ENCODE measurements at regions not wholly inside any gene's neighbourhood (a gene's known extent, or its start where the extent isn't known, plus 50 kb on each side); places are given as distances from the start of the nearest gene placed in this dataset.

DNA sequence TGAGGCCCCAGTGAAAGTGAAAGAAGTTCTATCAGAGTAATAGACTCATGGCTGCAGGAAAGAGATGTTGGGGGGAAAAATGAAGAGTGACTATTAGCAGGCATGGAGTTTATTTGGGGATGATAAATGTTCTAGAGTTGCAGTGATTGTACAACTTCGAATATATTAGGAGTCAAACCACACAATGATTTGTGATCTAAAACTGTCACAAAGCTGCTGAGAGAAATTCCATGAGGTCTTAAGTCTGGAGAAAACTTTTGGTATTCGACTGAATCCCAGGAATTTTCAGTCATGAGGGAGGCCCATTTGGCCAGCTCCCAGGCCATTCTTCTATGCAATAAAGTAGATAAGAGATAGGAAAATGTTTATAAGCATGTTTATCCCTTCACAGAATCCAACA is 55.9 kb upstream of the UNC5B start:
- Mint-ChIP-seq H3K27ac (no peak overlapping the region), H3K4me3 (no peak overlapping the region), H3K9me3 (no peaks in the 10 kb centered on the region), H3K27me3 (no peaks in the 10 kb centered on the region), H3K4me1 (no peaks in the 10 kb centered on the region), H3K36me3 (no peaks in the 10 kb centered on the region)
- CTCF ChIA-PET: no interaction called here
- no peak for DNase-seq

DNA sequence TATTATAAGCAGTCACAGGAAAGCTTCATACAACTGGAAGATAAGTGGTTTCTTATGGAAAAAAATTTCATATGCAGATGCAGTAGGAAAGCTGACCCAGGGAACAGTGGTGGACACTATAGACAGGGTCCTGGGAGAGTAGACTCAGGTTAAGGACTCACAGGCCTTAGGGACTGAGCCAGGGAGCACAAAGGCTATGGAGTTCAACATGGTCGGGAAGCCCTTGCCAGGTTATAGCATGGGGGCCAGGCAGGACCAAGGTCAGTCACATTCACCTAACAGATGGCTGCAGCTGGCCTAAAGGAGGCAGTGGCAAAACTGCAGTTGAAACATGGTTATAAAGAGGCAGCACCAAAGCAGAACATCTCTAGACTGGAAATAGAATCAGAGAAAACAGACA is 54.9 kb upstream of the UNC5B start:
- Mint-ChIP-seq H3K36me3 (no peaks in the 10 kb centered on the region), H3K9me3 (no peaks in the 10 kb centered on the region), H3K4me3 (no peak overlapping the region), H3K27me3 (no peaks in the 10 kb centered on the region), H3K27ac (no peak overlapping the region), H3K4me1 (no peaks in the 10 kb centered on the region)
- CTCF ChIA-PET: no interaction called here
- no peak for DNase-seq

DNA sequence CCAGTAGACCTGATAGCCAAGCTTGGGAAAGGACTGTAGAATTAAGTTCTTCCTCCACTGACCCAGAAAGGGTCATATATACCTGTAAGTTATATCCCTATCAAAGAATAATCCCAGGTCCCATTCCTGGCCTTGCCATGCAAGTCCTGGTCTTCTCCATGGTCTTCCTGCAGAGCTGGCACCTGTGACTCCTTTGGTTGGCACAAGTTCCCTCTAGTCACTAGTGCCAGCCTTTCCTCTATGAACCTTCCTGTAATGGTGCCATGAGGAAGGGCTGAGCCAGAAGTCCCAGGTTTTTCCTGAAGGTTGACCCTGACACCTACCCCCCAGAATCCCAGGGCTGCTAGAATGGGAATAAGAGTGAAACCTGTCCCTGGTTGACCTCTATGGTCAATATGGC is 54.1 kb upstream of the UNC5B start:
- Mint-ChIP-seq H3K27me3 (no peaks in the 10 kb centered on the region), H3K27ac (no peak overlapping the region), H3K36me3 (no peaks in the 10 kb centered on the region), H3K9me3 (no peaks in the 10 kb centered on the region), H3K4me1 (no peaks in the 10 kb centered on the region), H3K4me3 (no peak overlapping the region)
- CTCF ChIA-PET: no interaction called here
- DNase-seq: no peak

DNA sequence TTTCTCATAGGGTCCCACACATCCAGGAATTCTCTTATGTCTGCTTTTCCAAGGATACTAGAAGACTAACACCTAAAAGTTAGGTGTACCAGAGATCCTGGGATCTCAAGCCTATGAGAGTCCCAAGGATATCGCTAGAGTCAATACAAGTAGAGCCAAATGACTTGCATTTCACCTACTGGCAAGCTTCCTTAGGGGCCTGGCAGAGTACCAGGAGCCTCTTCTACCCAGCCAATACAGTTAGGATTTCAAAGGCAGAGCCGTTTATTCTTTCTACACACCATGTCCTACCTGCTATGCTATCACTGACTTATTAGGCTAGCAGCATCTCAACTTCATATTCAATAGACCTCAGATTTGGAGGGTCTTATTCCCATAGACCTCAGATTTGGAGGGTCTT is 53.5 kb upstream of the UNC5B start:
- CTCF ChIA-PET: no interaction called here
- Mint-ChIP-seq H3K9me3 (no peaks in the 10 kb centered on the region), H3K27ac (no peak overlapping the region), H3K4me1 (no peaks in the 10 kb centered on the region), H3K36me3 (no peaks in the 10 kb centered on the region), H3K4me3 (no peak overlapping the region), H3K27me3 (no peaks in the 10 kb centered on the region)
- DNase-seq: no peak

DNA sequence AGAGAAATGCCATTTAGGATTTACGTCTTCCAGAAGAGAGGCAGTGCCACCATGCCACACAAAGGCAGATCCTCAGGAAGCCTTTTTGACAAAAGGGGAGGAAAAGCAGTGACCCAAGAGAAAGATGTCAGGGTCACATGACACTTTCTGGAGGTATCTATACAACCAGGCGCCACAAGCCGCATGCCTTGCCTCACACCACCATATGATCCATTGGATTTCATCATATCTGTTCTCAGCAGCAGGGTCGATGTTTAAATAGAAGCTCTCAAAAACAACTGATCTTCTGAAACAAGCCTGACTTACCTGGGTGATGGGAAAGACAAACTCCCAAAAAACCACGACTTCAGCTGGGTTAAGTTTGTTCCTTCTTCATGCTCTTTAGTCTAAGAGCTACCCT is 52.5 kb upstream of the UNC5B start:
- CTCF ChIA-PET: no interaction called here
- Mint-ChIP-seq H3K9me3 (no peaks in the 10 kb centered on the region), H3K4me3 (no peak overlapping the region), H3K27ac (no peak overlapping the region), H3K36me3 (no peaks in the 10 kb centered on the region), H3K27me3 (no peaks in the 10 kb centered on the region), H3K4me1 (no peaks in the 10 kb centered on the region)
- DNase-seq: no peak

DNA sequence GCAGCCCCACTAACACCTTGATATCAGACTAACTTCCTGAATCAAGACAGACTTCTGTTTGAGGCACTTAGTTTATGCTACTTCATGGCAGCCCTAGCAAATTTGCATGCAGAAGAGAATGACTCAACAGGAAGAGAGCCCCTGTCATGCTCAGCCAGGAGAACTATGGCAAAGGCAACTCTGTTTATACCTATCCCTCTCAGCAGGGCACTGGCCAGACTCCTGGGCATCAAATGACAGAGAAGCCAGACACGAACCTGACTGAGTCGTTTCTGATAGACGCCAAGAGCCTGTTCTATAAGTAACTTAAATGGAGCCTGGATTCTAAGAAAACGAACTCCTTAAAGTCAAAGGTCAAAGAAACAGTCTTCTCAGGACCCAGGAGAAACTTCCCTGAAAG is 50.9 kb upstream of the UNC5B start:
- Mint-ChIP-seq H3K4me3 (no peak overlapping the region), H3K4me1 (no peaks in the 10 kb centered on the region), H3K27me3 (no peaks in the 10 kb centered on the region), H3K9me3 (no peaks in the 10 kb centered on the region), H3K27ac (no peak overlapping the region), H3K36me3 (no peaks in the 10 kb centered on the region)
- no peak for DNase-seq
- CTCF ChIA-PET: no interaction called here

Data from activated naive CD4-positive, alpha-beta T cell treated with anti-CD3 and anti-CD28 coated beads, Interleukin-2, amount 10 ng/mL, durations not matched to agents 7 days and 5 days (primary cell).